ENCODE measurements at regions not wholly inside any gene's neighbourhood (a gene's known extent, or its start where the extent isn't known, plus 50 kb on each side); places are given as distances from the start of the nearest gene placed in this dataset.

GRCh38 chr5:93870649-93871048, 129.2 kb upstream of the POU5F2 start:
- TF ChIP-seq POLR2A (IDR thresholded peaks at IDR 0.05) (no peak), CTCF (IDR thresholded peaks at IDR 0.05) (no peak)
- no peak overlapping the region for H3K4me3 ChIP-seq (ENCODE audit: low read depth, poor library complexity, severe bottlenecking)
- WGBS, 2 donors = 94 to 97% methylated on average over 3 of the region's 3 CpGs
- intact Hi-C loops (cut with DNase I; ENCODE audit: low total_unique reads) = no loop called here
- DNase-seq (ENCODE audit: low spot score in 2 of 2) = no peak

DNA sequence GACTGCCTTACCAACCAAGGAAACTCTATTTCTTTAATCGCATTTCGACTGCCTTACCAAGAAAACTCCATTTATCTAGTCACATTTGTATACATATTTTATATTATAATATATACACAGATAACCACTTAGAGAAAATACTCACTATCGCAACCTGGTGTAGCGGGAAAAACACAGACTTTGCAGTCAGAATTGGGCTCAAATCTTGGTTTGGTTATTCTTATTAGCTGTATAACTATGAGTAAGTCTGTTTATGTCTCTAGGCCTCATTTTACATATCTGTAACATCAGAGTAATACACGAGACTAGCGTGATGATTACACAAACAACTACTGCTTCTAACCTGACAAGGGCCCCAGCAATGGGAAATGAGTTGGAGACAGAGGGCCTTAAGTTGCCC, 127.5 kb upstream of the POU5F2 start:
- intact Hi-C loops (cut with DNase I; ENCODE audit: low total_unique reads) = no loop called here
- no peak overlapping the region for H3K4me3 ChIP-seq (ENCODE audit: low read depth, poor library complexity, severe bottlenecking)
- 96 to 98% methylated on average over 6 of the region's 6 CpGs for WGBS, 2 donors
- DNase-seq (ENCODE audit: low spot score in 2 of 2) = no peak
- no peak for TF ChIP-seq POLR2A (IDR thresholded peaks at IDR 0.05)

- intact Hi-C loops (cut with DNase I; ENCODE audit: low total_unique reads) = no loop called here
- DNase-seq (ENCODE audit: low spot score in 2 of 2) = no peak
- 80 to 81% methylated on average over 3 of the region's 3 CpGs for WGBS, 2 donors
Measured at GRCh38 chr5:93850311-93850710, 108.9 kb upstream of the POU5F2 start.

DNA sequence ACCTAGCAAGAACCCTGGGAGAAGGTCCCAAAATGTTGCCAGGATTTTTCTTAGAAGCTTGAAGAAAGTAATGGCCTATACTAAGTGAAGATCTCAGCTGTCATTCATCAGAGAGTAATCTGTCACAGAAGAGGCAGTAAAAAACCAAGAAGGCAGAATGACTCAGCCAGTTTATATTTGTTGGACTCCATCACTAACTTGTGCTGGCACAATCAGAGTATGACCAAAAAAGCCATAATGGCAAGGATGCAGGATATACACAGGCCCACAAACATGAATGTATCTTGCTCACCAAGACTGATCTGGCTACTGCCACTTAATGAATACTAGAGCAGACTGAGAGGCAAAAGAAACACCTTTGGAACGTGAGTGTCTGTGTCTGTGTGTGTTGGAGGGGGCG, 104.0 kb upstream of the POU5F2 start:
- TF ChIP-seq POLR2A (IDR thresholded peaks at IDR 0.05) (no peak), CTCF (IDR thresholded peaks at IDR 0.05) (no peak)
- no peak for DNase-seq (ENCODE audit: low spot score in 2 of 2)
- intact Hi-C loops (cut with DNase I; ENCODE audit: low total_unique reads) = no loop called here
- 98 to 100% methylated on average over 2 of the region's 2 CpGs for WGBS, 2 donors
- H3K4me3 ChIP-seq (ENCODE audit: low read depth, poor library complexity, severe bottlenecking) = no peak overlapping the region

More at GRCh38 chr5:93850311-93850710, 108.9 kb upstream of the POU5F2 start:
- no peak for TF ChIP-seq POLR2A (IDR thresholded peaks at IDR 0.05)
- TF ChIP-seq CTCF (IDR thresholded peaks at IDR 0.05) = no peak
- H3K4me3 ChIP-seq (ENCODE audit: low read depth, poor library complexity, severe bottlenecking) = no peak overlapping the region

DNA sequence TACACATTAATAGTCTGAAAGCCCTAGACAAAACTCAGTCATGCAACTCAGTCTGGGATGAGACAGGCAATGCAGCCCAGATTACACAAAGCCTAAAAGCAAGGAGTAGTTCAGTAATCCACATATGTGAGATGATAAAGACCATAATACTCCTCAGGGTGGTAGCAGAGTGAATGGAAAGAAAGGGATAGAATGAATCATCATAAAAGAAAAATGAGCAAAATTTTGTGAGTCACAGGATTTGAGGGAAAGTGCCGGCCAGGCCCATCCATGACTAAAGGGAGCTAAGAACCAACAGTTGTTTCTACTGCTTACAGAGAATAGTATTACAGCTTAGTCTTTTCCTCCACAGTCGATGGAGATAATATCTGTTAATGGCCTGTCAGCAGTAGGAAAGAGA, 90.0 kb upstream of the POU5F2 start:
- no peak overlapping the region for H3K4me3 ChIP-seq (ENCODE audit: low read depth, poor library complexity, severe bottlenecking)
- WGBS, 2 donors = 83% methylated on average over 2 of the region's 2 CpGs
- DNase-seq (ENCODE audit: low spot score in 2 of 2) = no peak
- TF ChIP-seq CTCF (IDR thresholded peaks at IDR 0.05) (no peak), POLR2A (IDR thresholded peaks at IDR 0.05) (no peak)
- intact Hi-C loops (cut with DNase I; ENCODE audit: low total_unique reads) = no loop called here

- intact Hi-C loops (cut with DNase I; ENCODE audit: low total_unique reads) = no loop called here
- TF ChIP-seq CTCF (IDR thresholded peaks at IDR 0.05) (no peak), POLR2A (IDR thresholded peaks at IDR 0.05) (no peak)
- H3K4me3 ChIP-seq (ENCODE audit: low read depth, poor library complexity, severe bottlenecking) = no peak overlapping the region
- no peak for DNase-seq (ENCODE audit: low spot score in 2 of 2)
- WGBS, 2 donors = 97% methylated on average over 5 of the region's 5 CpGs
Measured at GRCh38 chr5:93830893-93831292, 89.5 kb upstream of the POU5F2 start.

Data from lower leg skin (tissue), 4 donors.